ENCODE measurements at regions not wholly inside any gene's neighbourhood (a gene's known extent, or its start where the extent isn't known, plus 50 kb on each side); places are given as distances from the start of the nearest gene placed in this dataset.

- TF ChIP-seq CTCF (IDR thresholded peaks at IDR 0.05; ENCODE audit: borderline replicate concordance, extremely low read depth, insufficient read depth) = no peak
- FAIRE-seq (no peak), DNase-seq (no peak)
- H3K27ac ChIP-seq (ENCODE audit: low read depth in 2 of 2, low read length in 2 of 2) = no peak overlapping the region
- no peaks in the 10 kb centered on the region for H3K4me1 ChIP-seq (ENCODE audit: control insufficient read depth in 2 of 3, insufficient read depth in 2 of 3, low read depth in 1 of 3, low read length in 3 of 3)
- no peak overlapping the region for H3K9ac ChIP-seq (ENCODE audit: low read length in 3 of 3)
- intact Hi-C loops (cut with DNase I) = no loop called here
- no peaks in the 10 kb centered on the region for H3K36me3 ChIP-seq (ENCODE audit: control insufficient read depth in 2 of 3, insufficient read depth in 3 of 3, low read length in 3 of 3)
- H3K9me3 ChIP-seq (ENCODE audit: control insufficient read depth in 2 of 3, insufficient read depth in 1 of 3, low read length in 3 of 3) = no peaks in the 10 kb centered on the region
- H3K27me3 ChIP-seq (ENCODE audit: control insufficient read depth, insufficient read depth, low read length) = no peaks in the 10 kb centered on the region
- H3K4me3 ChIP-seq (ENCODE audit: low read length in 3 of 3) = no peak overlapping the region
Measured at GRCh38 chr12:13811061-13811460, 170.3 kb downstream of the GRIN2B start.

- peak in 2 of 5 donors; percentile 12 to 16 for DNase-seq
- Histone ChIP-seq H3K9ac (ENCODE audit: low read length in 3 of 3) (no peak overlapping the region), H3K4me3 (ENCODE audit: low read length in 3 of 3) (no peak overlapping the region), H3K27me3 (ENCODE audit: control insufficient read depth, insufficient read depth, low read length) (no peaks in the 10 kb centered on the region), H3K9me3 (ENCODE audit: control insufficient read depth in 2 of 3, insufficient read depth in 1 of 3, low read length in 3 of 3) (no peaks in the 10 kb centered on the region), H3K27ac (ENCODE audit: low read depth in 2 of 2, low read length in 2 of 2) (no peak overlapping the region), H3K36me3 (ENCODE audit: control insufficient read depth in 2 of 3, insufficient read depth in 3 of 3, low read length in 3 of 3) (no peaks in the 10 kb centered on the region), H3K4me1 (ENCODE audit: control insufficient read depth in 2 of 3, insufficient read depth in 2 of 3, low read depth in 1 of 3, low read length in 3 of 3) (no peaks in the 10 kb centered on the region)
- intact Hi-C loops (cut with DNase I) = no loop called here
- no peak for FAIRE-seq
- no peak for TF ChIP-seq CTCF (IDR thresholded peaks at IDR 0.05; ENCODE audit: borderline replicate concordance, extremely low read depth, insufficient read depth)
Measured at GRCh38 chr12:13805041-13805440, 176.4 kb downstream of the GRIN2B start.

- Histone ChIP-seq H3K36me3 (ENCODE audit: control insufficient read depth in 2 of 3, insufficient read depth in 3 of 3, low read length in 3 of 3) (no peaks in the 10 kb centered on the region), H3K27ac (ENCODE audit: low read depth in 2 of 2, low read length in 2 of 2) (no peak overlapping the region), H3K9me3 (ENCODE audit: control insufficient read depth in 2 of 3, insufficient read depth in 1 of 3, low read length in 3 of 3) (no peaks in the 10 kb centered on the region), H3K4me3 (ENCODE audit: low read length in 3 of 3) (no peak overlapping the region), H3K27me3 (ENCODE audit: control insufficient read depth, insufficient read depth, low read length) (no peaks in the 10 kb centered on the region), H3K4me1 (ENCODE audit: control insufficient read depth in 2 of 3, insufficient read depth in 2 of 3, low read depth in 1 of 3, low read length in 3 of 3) (no peaks in the 10 kb centered on the region), H3K9ac (ENCODE audit: low read length in 3 of 3) (no peak overlapping the region)
- FAIRE-seq (no peak), DNase-seq (no peak)
- intact Hi-C loops (cut with DNase I) = no loop called here
- TF ChIP-seq CTCF (IDR thresholded peaks at IDR 0.05; ENCODE audit: borderline replicate concordance, extremely low read depth, insufficient read depth) = no peak
Measured at GRCh38 chr12:13801543-13801942, 179.9 kb downstream of the GRIN2B start.

GRCh38 chr12:13799574-13799973, 181.8 kb downstream of the GRIN2B start:
- H3K4me3 ChIP-seq (ENCODE audit: low read length in 3 of 3) = no peak overlapping the region
- no peaks in the 10 kb centered on the region for H3K27me3 ChIP-seq (ENCODE audit: control insufficient read depth, insufficient read depth, low read length)
- H3K9ac ChIP-seq (ENCODE audit: low read length in 3 of 3) = no peak overlapping the region
- H3K4me1 ChIP-seq (ENCODE audit: control insufficient read depth in 2 of 3, insufficient read depth in 2 of 3, low read depth in 1 of 3, low read length in 3 of 3) = no peaks in the 10 kb centered on the region
- no peak for TF ChIP-seq CTCF (IDR thresholded peaks at IDR 0.05; ENCODE audit: borderline replicate concordance, extremely low read depth, insufficient read depth)
- no peaks in the 10 kb centered on the region for H3K9me3 ChIP-seq (ENCODE audit: control insufficient read depth in 2 of 3, insufficient read depth in 1 of 3, low read length in 3 of 3)
- FAIRE-seq (no peak), DNase-seq (no peak)
- no peaks in the 10 kb centered on the region for H3K36me3 ChIP-seq (ENCODE audit: control insufficient read depth in 2 of 3, insufficient read depth in 3 of 3, low read length in 3 of 3)
- no peak overlapping the region for H3K27ac ChIP-seq (ENCODE audit: low read depth in 2 of 2, low read length in 2 of 2)
- intact Hi-C loops (cut with DNase I) = no loop called here
